Subcutaneous abdominal adipose tissue (tissue), 5 donors: ENCODE measurements at regions not wholly inside any gene's neighbourhood (a gene's known extent, or its start where the extent isn't known, plus 50 kb on each side); places are given as distances from the start of the nearest gene placed in this dataset.
"Not testable (repeated sequence)": the region's sequence is repeated elsewhere in the genome, so short reads cannot be mapped to it uniquely, and the experiment has no call there.

Experiments used
- H3K27ac ChIP-seq: one replicate; pipeline ENCODE4 v1.7.0; 2013; ENCODE audit warnings: low read depth, mild to moderate bottlenecking, inconsistent platforms, low read length, moderate library complexity
- H3K27me3 ChIP-seq, 5 donors: one replicate each; pipeline ENCODE4 v1.7.0; 2013; ENCODE audit warnings: low read length in 5 of 5, inconsistent platforms in 1 of 5; ENCODE audit not compliant: control insufficient read depth in 5 of 5, insufficient read depth in 4 of 5
- H3K36me3 ChIP-seq, 5 donors: one replicate each; pipeline ENCODE4 v1.7.0; 2013; ENCODE audit warnings: low read length in 5 of 5; ENCODE audit not compliant: control insufficient read depth in 5 of 5, insufficient read depth in 5 of 5
- H3K4me1 ChIP-seq, 5 donors: one replicate each; pipeline ENCODE4 v1.7.0; 2013; ENCODE audit warnings: low read length in 5 of 5, mild to moderate bottlenecking in 3 of 5, moderate library complexity in 1 of 5; ENCODE audit not compliant: control insufficient read depth in 5 of 5, insufficient read depth in 5 of 5
- H3K4me3 ChIP-seq, 5 donors: one replicate each; pipeline ENCODE4 v1.7.0; 2013; ENCODE audit warnings: low read length in 5 of 5, low read depth in 1 of 5
- H3K9ac ChIP-seq, 5 donors: one replicate each; pipeline ENCODE4 v1.7.0; 2013; ENCODE audit warnings: low read length in 5 of 5, mild to moderate bottlenecking in 4 of 5, moderate library complexity in 3 of 5
- H3K9me3 ChIP-seq, 5 donors: one replicate each; pipeline ENCODE4 v1.7.0; 2013; ENCODE audit warnings: low read length in 5 of 5; ENCODE audit not compliant: control insufficient read depth in 5 of 5
- donor health status: healthy.
- donor health status: healthy.
- donor health status: healthy.
- donor health status: healthy.
- donor health status: healthy.

DNA sequence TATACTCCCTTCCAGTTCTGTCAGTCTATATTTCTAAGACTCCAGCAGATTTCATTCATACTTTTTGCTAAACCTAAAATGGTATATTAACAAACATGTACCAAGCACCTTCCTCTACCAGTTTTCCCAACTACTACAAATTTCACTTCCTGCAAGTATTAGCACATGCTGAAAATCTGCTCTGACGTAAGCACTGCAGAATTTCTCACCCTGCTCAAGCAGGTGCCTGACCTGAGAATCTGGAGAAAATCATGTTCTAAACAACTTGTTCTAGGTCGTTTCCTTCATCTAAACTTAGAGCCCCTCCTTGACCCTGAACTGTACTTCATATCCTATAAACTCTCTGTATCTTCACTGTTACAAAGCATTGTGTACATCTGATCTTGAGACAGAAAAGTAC lies 380.7 kb upstream of the NOCT start:
- Histone ChIP-seq H3K4me1 (peaks cover 0 to 15% (median 0%) of the 10 kb centered on the region in 5 donors), H3K9me3 (no peaks in the 10 kb centered on the region), H3K4me3 (no peak overlapping the region), H3K27me3 (no peaks in the 10 kb centered on the region), H3K9ac (no peak overlapping the region), H3K36me3 (no peaks in the 10 kb centered on the region), H3K27ac (no peak overlapping the region)

DNA sequence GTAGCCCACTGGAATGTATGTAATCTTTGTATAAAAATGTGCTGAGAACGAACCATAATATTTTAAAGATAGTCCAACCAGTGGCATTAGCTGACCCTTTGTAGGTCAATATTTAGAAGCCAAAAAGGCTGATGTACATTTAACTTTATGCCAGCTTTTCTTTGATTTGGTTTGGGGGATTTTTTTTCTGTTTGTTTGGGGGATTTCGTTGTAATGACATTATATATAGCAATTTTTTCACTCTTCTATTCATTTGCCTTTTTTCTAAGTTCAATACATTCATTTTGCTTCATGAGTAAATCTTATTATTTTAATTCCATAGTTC lies 382.0 kb upstream of the NOCT start:
- Histone ChIP-seq H3K36me3 (no peaks in the 10 kb centered on the region), H3K4me1 (peaks cover 0 to 11% (median 0%) of the 10 kb centered on the region in 5 donors), H3K9me3 (no peaks in the 10 kb centered on the region), H3K27ac (no peak overlapping the region), H3K4me3 (no peak overlapping the region), H3K9ac (no peak overlapping the region), H3K27me3 (no peaks in the 10 kb centered on the region)

GRCh38 chr4:138632856-138633579 lies 382.6 kb upstream of the NOCT start:
- Histone ChIP-seq H3K36me3 (no peaks in the 10 kb centered on the region), H3K4me3 (no peak overlapping the region), H3K4me1 (peaks cover 0 to 11% (median 0%) of the 10 kb centered on the region in 5 donors), H3K9me3 (no peaks in the 10 kb centered on the region), H3K27me3 (no peaks in the 10 kb centered on the region), H3K9ac (no peak overlapping the region), H3K27ac (no peak overlapping the region)

DNA sequence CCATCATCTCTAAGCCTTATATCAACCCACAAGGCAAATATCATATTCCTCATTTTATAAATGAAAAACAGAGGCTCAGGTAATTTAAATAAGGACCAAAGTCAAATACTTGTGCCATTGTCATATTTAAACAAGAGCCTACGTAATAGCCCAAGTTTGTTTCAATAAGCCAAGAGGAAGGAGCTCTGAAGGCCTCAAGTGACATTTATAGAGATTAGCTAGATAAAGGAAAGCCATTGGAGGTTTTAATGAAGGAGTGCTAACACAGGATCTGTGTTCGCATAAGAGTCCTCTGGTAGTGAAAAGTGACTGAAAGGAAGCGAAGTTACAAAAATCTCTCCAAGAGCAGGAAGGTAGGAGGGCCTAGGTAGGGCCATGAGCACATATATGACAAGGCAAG lies 384.9 kb upstream of the NOCT start:
- no peaks in the 10 kb centered on the region for H3K36me3 ChIP-seq
- no peak overlapping the region for H3K27ac ChIP-seq
- no peak overlapping the region for H3K4me3 ChIP-seq
- H3K9me3 ChIP-seq: no peaks in the 10 kb centered on the region
- H3K27me3 ChIP-seq: no peaks in the 10 kb centered on the region
- no peaks in the 10 kb centered on the region for H3K4me1 ChIP-seq
- no peak overlapping the region for H3K9ac ChIP-seq

DNA sequence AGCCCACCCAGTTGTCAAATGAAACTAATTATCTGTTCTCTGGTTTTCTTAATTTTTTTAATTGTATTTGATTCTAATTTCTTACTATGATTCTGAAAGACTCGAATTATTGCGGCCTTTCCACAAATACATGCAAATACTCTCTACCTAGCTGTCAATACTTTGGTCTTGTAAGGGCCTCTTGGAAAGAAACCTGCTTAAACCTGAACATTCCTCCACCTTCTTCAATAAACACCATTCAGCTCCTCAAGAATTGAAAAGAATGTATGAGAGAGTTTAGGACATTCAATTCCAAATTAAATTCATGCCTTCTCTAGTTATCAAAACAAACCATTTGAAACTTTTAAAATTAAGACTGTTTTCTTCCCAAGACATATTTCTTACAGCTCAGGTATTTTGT lies 385.9 kb upstream of the NOCT start:
- Histone ChIP-seq H3K4me3 (no peak overlapping the region), H3K27ac (no peak overlapping the region), H3K9ac (no peak overlapping the region), H3K27me3 (no peaks in the 10 kb centered on the region), H3K36me3 (no peaks in the 10 kb centered on the region), H3K9me3 (no peaks in the 10 kb centered on the region), H3K4me1 (no peaks in the 10 kb centered on the region)

GRCh38 chr4:138627096-138627495 lies 384.9 kb upstream of the SLC7A11 start:
- Histone ChIP-seq H3K4me1 (no peaks in the 10 kb centered on the region), H3K4me3 (no peak overlapping the region), H3K27me3 (no peaks in the 10 kb centered on the region), H3K9me3 (no peaks in the 10 kb centered on the region), H3K27ac (no peak overlapping the region), H3K9ac (no peak overlapping the region), H3K36me3 (no peaks in the 10 kb centered on the region)

GRCh38 chr4:138622362-138622761 lies 380.2 kb upstream of the SLC7A11 start:
- H3K36me3 ChIP-seq, H3K9ac ChIP-seq, H3K4me3 ChIP-seq, H3K9me3 ChIP-seq, H3K4me1 ChIP-seq, H3K27ac ChIP-seq, H3K27me3 ChIP-seq: not testable (repeated sequence)

- Histone ChIP-seq H3K4me3 (no peak overlapping the region), H3K27ac (no peak overlapping the region), H3K4me1 (no peaks in the 10 kb centered on the region), H3K36me3 (no peaks in the 10 kb centered on the region), H3K27me3 (no peaks in the 10 kb centered on the region), H3K9ac (no peak overlapping the region), H3K9me3 (peaks cover 0 to 9% (median 5%) of the 10 kb centered on the region in 5 donors)
These were observed 374.6 kb upstream of the SLC7A11 start for GRCh38 chr4:138616775-138617174.

GRCh38 chr4:138614398-138615142 lies 372.4 kb upstream of the SLC7A11 start:
- Histone ChIP-seq H3K27ac (no peak overlapping the region), H3K4me3 (no peak overlapping the region), H3K4me1 (no peaks in the 10 kb centered on the region), H3K27me3 (no peaks in the 10 kb centered on the region), H3K9me3 (peaks cover 0 to 9% (median 4%) of the 10 kb centered on the region in 5 donors), H3K36me3 (no peaks in the 10 kb centered on the region), H3K9ac (no peak overlapping the region)

DNA sequence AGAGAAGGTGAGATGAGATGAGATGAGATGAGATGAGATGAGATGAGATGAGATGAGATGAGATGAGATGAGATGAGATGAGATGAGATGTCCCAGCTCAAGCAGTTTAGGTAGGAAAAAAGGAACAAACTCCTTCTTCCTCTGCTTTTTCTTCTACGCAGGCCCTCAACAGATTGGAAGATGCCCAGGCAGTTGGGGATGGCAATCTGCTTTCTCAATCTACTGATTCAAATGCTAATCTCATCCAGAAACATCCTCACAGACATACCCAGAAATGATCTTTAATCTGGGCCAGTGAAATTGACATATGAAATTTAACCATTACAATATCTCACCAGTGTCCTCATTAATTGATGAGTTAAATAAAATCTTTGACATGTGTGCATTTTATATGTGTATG lies 370.3 kb upstream of the SLC7A11 start:
- Histone ChIP-seq H3K36me3 (no peaks in the 10 kb centered on the region), H3K9me3 (peaks cover 0 to 7% (median 0%) of the 10 kb centered on the region in 5 donors), H3K27me3 (no peaks in the 10 kb centered on the region), H3K9ac (no peak overlapping the region), H3K27ac (no peak overlapping the region), H3K4me3 (no peak overlapping the region), H3K4me1 (no peaks in the 10 kb centered on the region)
